ENCODE measurements at regions not wholly inside any gene's neighbourhood (a gene's known extent, or its start where the extent isn't known, plus 50 kb on each side); places are given as distances from the start of the nearest gene placed in this dataset.

- Histone ChIP-seq H3K27me3 (ENCODE audit: control insufficient read depth, insufficient read depth, low read length) (no peaks in the 10 kb centered on the region), H3K4me3 (ENCODE audit: low read length) (no peak overlapping the region), H3K36me3 (ENCODE audit: control insufficient read depth, insufficient read depth, low read length) (no peaks in the 10 kb centered on the region), H3K9ac (ENCODE audit: low read length) (no peak overlapping the region), H3K27ac (ENCODE audit: low read depth, low read length) (no peak overlapping the region), H3K4me1 (ENCODE audit: control insufficient read depth, insufficient read depth, low read length) (no peaks in the 10 kb centered on the region)
Observed at GRCh38 chr2:105454801-105455485, 56.1 kb upstream of the FHL2 start.

GRCh38 chr2:105451571-105452166 lies 52.8 kb upstream of the FHL2 start:
- Histone ChIP-seq H3K4me1 (ENCODE audit: control insufficient read depth, insufficient read depth, low read length) (no peaks in the 10 kb centered on the region), H3K27me3 (ENCODE audit: control insufficient read depth, insufficient read depth, low read length) (no peaks in the 10 kb centered on the region)

GRCh38 chr2:105450471-105450870 lies 51.6 kb upstream of the FHL2 start:
- H3K36me3 ChIP-seq (ENCODE audit: control insufficient read depth, insufficient read depth, low read length), result no peaks in the 10 kb centered on the region
- H3K27me3 ChIP-seq (ENCODE audit: control insufficient read depth, insufficient read depth, low read length), result no peaks in the 10 kb centered on the region
- H3K4me3 ChIP-seq (ENCODE audit: low read length), result no peak overlapping the region
- no peak overlapping the region for H3K27ac ChIP-seq (ENCODE audit: low read depth, low read length)
- H3K9ac ChIP-seq (ENCODE audit: low read length), result no peak overlapping the region
- no peaks in the 10 kb centered on the region for H3K4me1 ChIP-seq (ENCODE audit: control insufficient read depth, insufficient read depth, low read length)

More at GRCh38 chr2:105451571-105452166, 52.8 kb upstream of the FHL2 start:
- H3K9ac ChIP-seq (ENCODE audit: low read length), result no peak overlapping the region
- no peak overlapping the region for H3K27ac ChIP-seq (ENCODE audit: low read depth, low read length)
- no peak overlapping the region for H3K4me3 ChIP-seq (ENCODE audit: low read length)
- H3K36me3 ChIP-seq (ENCODE audit: control insufficient read depth, insufficient read depth, low read length), result no peaks in the 10 kb centered on the region

GRCh38 chr2:105449076-105449475 lies 50.2 kb upstream of the FHL2 start:
- Histone ChIP-seq H3K36me3 (ENCODE audit: control insufficient read depth, insufficient read depth, low read length) (no peaks in the 10 kb centered on the region), H3K27me3 (ENCODE audit: control insufficient read depth, insufficient read depth, low read length) (no peaks in the 10 kb centered on the region), H3K4me1 (ENCODE audit: control insufficient read depth, insufficient read depth, low read length) (peaks cover under 1% of the 10 kb centered on the region), H3K9ac (ENCODE audit: low read length) (no peak overlapping the region), H3K4me3 (ENCODE audit: low read length) (no peak overlapping the region), H3K27ac (ENCODE audit: low read depth, low read length) (no peak overlapping the region)

All from rectal smooth muscle tissue (tissue), 1 donor.